ENCODE measurements at regions not wholly inside any gene's neighbourhood (a gene's known extent, or its start where the extent isn't known, plus 50 kb on each side); places are given as distances from the start of the nearest gene placed in this dataset.

GRCh38 chr17:77748436-77748835, 210.1 kb upstream of the TNRC6C start:
- DNase-seq: no peak

GRCh38 chr17:77749321-77749751, 209.2 kb upstream of the TNRC6C start:
- DNase-seq: no peak

GRCh38 chr17:77749989-77750388, 208.5 kb upstream of the TNRC6C start:
- DNase-seq: no peak

GRCh38 chr17:77750427-77751043, 208.0 kb upstream of the TNRC6C start:
- DNase-seq: no peak

- no peak for DNase-seq
Measured at GRCh38 chr17:77753246-77753645, 205.3 kb upstream of the TNRC6C start.

- DNase-seq: no peak
Measured at GRCh38 chr17:77753691-77754245, 204.7 kb upstream of the TNRC6C start.

GRCh38 chr17:77754956-77755355, 203.5 kb upstream of the TNRC6C start:
- DNase-seq: no peak

GRCh38 chr17:77755410-77755963, 203.0 kb upstream of the TNRC6C start:
- DNase-seq: no peak

- no peak for DNase-seq
Measured at GRCh38 chr17:77756028-77756427, 202.5 kb upstream of the TNRC6C start.

GRCh38 chr17:77756846-77757560, 201.5 kb upstream of the TNRC6C start:
- DNase-seq: no peak

- no peak for DNase-seq
Measured at GRCh38 chr17:77757561-77757898, 201.0 kb upstream of the TNRC6C start.

- no peak for DNase-seq
Measured at GRCh38 chr17:77763023-77763422, 195.5 kb upstream of the TNRC6C start.

- DNase-seq: no peak
Measured at GRCh38 chr17:77763575-77763974, 194.9 kb upstream of the TNRC6C start.

- no peak for DNase-seq
Measured at GRCh38 chr17:77765292-77765691, 193.2 kb upstream of the TNRC6C start.

GRCh38 chr17:77767148-77767547, 191.4 kb upstream of the TNRC6C start:
- DNase-seq: no peak

GRCh38 chr17:77768248-77768852, 190.2 kb upstream of the TNRC6C start:
- peak; percentile 52 for DNase-seq

GRCh38 chr17:77769215-77769614, 189.3 kb upstream of the TNRC6C start:
- DNase-seq: peak; percentile 65

GRCh38 chr17:77769762-77770161, 188.7 kb upstream of the TNRC6C start:
- DNase-seq: no peak

GRCh38 chr17:77770331-77771105, 188.0 kb upstream of the TNRC6C start:
- no peak for DNase-seq

- DNase-seq: no peak
Measured at GRCh38 chr17:77771145-77771544, 187.4 kb upstream of the TNRC6C start.

GRCh38 chr17:77771587-77771986, 186.9 kb upstream of the TNRC6C start:
- no peak for DNase-seq

GRCh38 chr17:77771998-77772397, 186.5 kb upstream of the TNRC6C start:
- DNase-seq: no peak
